ENCODE measurements at regions not wholly inside any gene's neighbourhood (a gene's known extent, or its start where the extent isn't known, plus 50 kb on each side); places are given as distances from the start of the nearest gene placed in this dataset.

- peaks cover 53% of the 10 kb centered on the region for H3K4me1 Mint-ChIP-seq (ENCODE audit: low read depth)
- H3K9me3 Mint-ChIP-seq (ENCODE audit: low read depth), result no peaks in the 10 kb centered on the region
- H3K27ac Mint-ChIP-seq (ENCODE audit: unreplicated experiment), result no peak overlapping the region
- H3K36me3 Mint-ChIP-seq (ENCODE audit: low read depth), result no peaks in the 10 kb centered on the region
- no peaks in the 10 kb centered on the region for H3K27me3 Mint-ChIP-seq (ENCODE audit: low read depth)
- no peak for TF ChIP-seq CTCF (IDR thresholded peaks at IDR 0.05)
- DNase-seq (ENCODE audit: low spot score), result no peak
- no peak overlapping the region for H3K4me3 Mint-ChIP-seq (ENCODE audit: unreplicated experiment)
Observed at GRCh38 chr7:16023503-16023902, 337.0 kb upstream of the MEOX2 start.

DNA sequence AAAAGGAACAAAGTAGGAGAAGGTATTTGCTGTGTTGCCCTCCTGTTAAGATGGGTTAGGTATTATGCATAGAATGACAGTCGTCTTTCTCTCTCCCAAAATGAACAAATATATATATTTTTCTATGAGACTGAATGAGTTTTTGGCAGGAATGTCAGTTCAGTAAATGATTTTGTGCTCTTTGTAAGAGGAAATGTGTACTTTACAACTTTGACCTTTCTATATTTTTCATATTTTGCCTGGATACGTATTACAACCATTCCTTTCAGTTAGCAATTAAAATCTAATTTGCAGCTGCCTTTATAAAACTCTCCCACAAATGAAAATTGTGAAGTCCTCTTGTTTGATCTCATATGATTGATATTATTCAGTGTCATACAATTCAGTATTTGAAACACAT lies 336.6 kb upstream of the MEOX2 start:
- H3K36me3 Mint-ChIP-seq (ENCODE audit: low read depth), result no peaks in the 10 kb centered on the region
- H3K9me3 Mint-ChIP-seq (ENCODE audit: low read depth), result no peaks in the 10 kb centered on the region
- TF ChIP-seq CTCF (IDR thresholded peaks at IDR 0.05), result no peak
- H3K4me1 Mint-ChIP-seq (ENCODE audit: low read depth), result peaks cover 48% of the 10 kb centered on the region
- no peaks in the 10 kb centered on the region for H3K27me3 Mint-ChIP-seq (ENCODE audit: low read depth)
- no peak for DNase-seq (ENCODE audit: low spot score)
- no peak overlapping the region for H3K27ac Mint-ChIP-seq (ENCODE audit: unreplicated experiment)
- H3K4me3 Mint-ChIP-seq (ENCODE audit: unreplicated experiment), result no peak overlapping the region

GRCh38 chr7:16021851-16022250 lies 335.4 kb upstream of the MEOX2 start:
- TF ChIP-seq CTCF (IDR thresholded peaks at IDR 0.05), result no peak

DNA sequence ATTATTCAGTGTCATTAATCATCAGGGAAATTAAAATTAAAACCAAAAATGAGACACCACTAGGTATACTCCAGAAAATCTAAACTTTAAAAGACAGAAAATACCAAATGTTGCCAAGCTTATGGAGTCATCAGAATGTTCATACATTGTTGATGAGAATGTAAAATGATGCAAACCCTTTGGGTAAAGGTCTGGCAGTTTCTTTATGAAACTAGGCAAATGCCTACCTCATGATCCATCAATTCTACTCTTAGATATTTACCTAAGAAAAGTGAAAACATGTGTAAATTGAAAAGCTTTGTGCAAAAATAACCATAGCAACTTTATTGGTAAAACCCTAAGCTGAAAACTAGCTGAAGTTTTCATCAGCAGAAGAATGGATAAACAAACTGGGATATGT lies 329.5 kb upstream of the MEOX2 start:
- Mint-ChIP-seq H3K9me3 (ENCODE audit: low read depth) (peaks cover 4% of the 10 kb centered on the region), H3K27me3 (ENCODE audit: low read depth) (no peaks in the 10 kb centered on the region), H3K4me3 (ENCODE audit: unreplicated experiment) (no peak overlapping the region), H3K36me3 (ENCODE audit: low read depth) (no peaks in the 10 kb centered on the region), H3K27ac (ENCODE audit: unreplicated experiment) (no peak overlapping the region), H3K4me1 (ENCODE audit: low read depth) (peaks cover 3% of the 10 kb centered on the region)
- no peak for TF ChIP-seq CTCF (IDR thresholded peaks at IDR 0.05)
- DNase-seq (ENCODE audit: low spot score), result no peak

More at GRCh38 chr7:16021851-16022250, 335.4 kb upstream of the MEOX2 start:
- no peak overlapping the region for H3K27ac Mint-ChIP-seq (ENCODE audit: unreplicated experiment)
- no peaks in the 10 kb centered on the region for H3K36me3 Mint-ChIP-seq (ENCODE audit: low read depth)
- H3K4me3 Mint-ChIP-seq (ENCODE audit: unreplicated experiment), result no peak overlapping the region
- H3K9me3 Mint-ChIP-seq (ENCODE audit: low read depth), result no peaks in the 10 kb centered on the region
- peaks cover 38% of the 10 kb centered on the region for H3K4me1 Mint-ChIP-seq (ENCODE audit: low read depth)
- DNase-seq (ENCODE audit: low spot score), result no peak
- H3K27me3 Mint-ChIP-seq (ENCODE audit: low read depth), result no peaks in the 10 kb centered on the region

- Mint-ChIP-seq H3K4me3 (ENCODE audit: unreplicated experiment) (no peak overlapping the region), H3K27me3 (ENCODE audit: low read depth) (no peaks in the 10 kb centered on the region), H3K4me1 (ENCODE audit: low read depth) (peaks cover 3% of the 10 kb centered on the region), H3K36me3 (ENCODE audit: low read depth) (no peaks in the 10 kb centered on the region), H3K27ac (ENCODE audit: unreplicated experiment) (no peak overlapping the region), H3K9me3 (ENCODE audit: low read depth) (peaks cover 7% of the 10 kb centered on the region)
- TF ChIP-seq CTCF (IDR thresholded peaks at IDR 0.05), result no peak
- DNase-seq (ENCODE audit: low spot score), result no peak
Observed at GRCh38 chr7:16014031-16014430, 327.5 kb upstream of the MEOX2 start.

Measured in chondrocyte (in vitro differentiated cells).